GM23338 (cell line): ENCODE measurements at regions not wholly inside any gene's neighbourhood (a gene's known extent, or its start where the extent isn't known, plus 50 kb on each side); places are given as distances from the start of the nearest gene placed in this dataset.

Experiments
- ATAC-seq: fragments of 200-7000 bp; cut with Tn5 transposase; 3 replicates; pipeline ENCODE4 v1.9.1; 2020
- DNase-seq: peaks from one replicate; pipeline ENCODE4 v3.0.0-alpha.2; 2015; ENCODE audit warnings: low spot score
- H2AFZ ChIP-seq: fragments of 200-600 bp; sonication (generic); 2 replicates; pipeline ENCODE4 v1.8.0; 2016; ENCODE audit warnings: antibody characterized with exemption, mild to moderate bottlenecking, moderate library complexity
- H3F3A ChIP-seq: fragments of 200-600 bp; sonication (generic); replicated peaks from 2 replicates; pipeline ENCODE4 v1.8.0; 2017; ENCODE audit warnings: antibody characterized with exemption, mixed run types, low read depth
- H3K27ac ChIP-seq: fragments of 200-600 bp; sonication (generic); 2 replicates; pipeline ENCODE4 v1.6.1; 2016; ENCODE audit warnings: low read depth
- H3K27me3 ChIP-seq: fragments of 200-600 bp; sonication (generic); 2 replicates; pipeline ENCODE4 v1.8.0; 2016; ENCODE audit warnings: mild to moderate bottlenecking, mixed run types, moderate library complexity; ENCODE audit not compliant: insufficient read depth
- H3K36me3 ChIP-seq: fragments of 200-600 bp; sonication (generic); 2 replicates; pipeline ENCODE4 v1.8.0; 2016; ENCODE audit warnings: mild to moderate bottlenecking; ENCODE audit not compliant: insufficient read depth
- H3K4me1 ChIP-seq: fragments of 200-600 bp; sonication (generic); 2 replicates; pipeline ENCODE4 v1.8.0; 2016; ENCODE audit warnings: mild to moderate bottlenecking, moderate library complexity; ENCODE audit not compliant: insufficient read depth
- H3K4me2 ChIP-seq: fragments of 200-600 bp; sonication (generic); 2 replicates; pipeline ENCODE4 v1.7.1; 2017; ENCODE audit warnings: mixed run types
- H3K4me3 ChIP-seq: fragments of 200-600 bp; sonication (generic); 2 replicates; pipeline ENCODE4 v1.6.1; 2016; ENCODE audit warnings: mixed run types
- H3K79me2 ChIP-seq: fragments of 200-600 bp; sonication (generic); replicated peaks from 2 replicates; pipeline ENCODE4 v1.8.0; 2017; ENCODE audit warnings: mild to moderate bottlenecking; ENCODE audit not compliant: insufficient read depth
- H3K9me2 ChIP-seq: fragments of 200-600 bp; sonication (generic); 2 replicates; pipeline ENCODE4 v1.8.0; 2017; ENCODE audit not compliant: insufficient read depth
- H4K20me1 ChIP-seq: fragments of 200-600 bp; sonication (generic); replicated peaks from 2 replicates; pipeline ENCODE4 v1.8.0; 2017; ENCODE audit warnings: mild to moderate bottlenecking; ENCODE audit not compliant: insufficient read depth
- H3K27ac Mint-ChIP-seq: 2 replicates; pipeline ENCODE4 v1.8.0; 2020; ENCODE audit warnings: inconsistent platforms, mild to moderate bottlenecking, moderate library complexity, mixed read lengths
- H3K27me3 Mint-ChIP-seq: 3 replicates; pipeline ENCODE4 v1.8.0; 2022; ENCODE audit warnings: low read depth, mild to moderate bottlenecking, moderate library complexity, mixed read lengths, inconsistent platforms; ENCODE audit not compliant: insufficient read depth, poor library complexity
- H3K36me3 Mint-ChIP-seq: 3 replicates; pipeline ENCODE4 v1.8.0; 2021; ENCODE audit warnings: low read depth, mild to moderate bottlenecking, inconsistent platforms, moderate library complexity, mixed read lengths
- H3K4me1 Mint-ChIP-seq: 3 replicates; pipeline ENCODE4 v1.8.0; 2020; ENCODE audit warnings: mild to moderate bottlenecking, inconsistent platforms, mixed read lengths
- H3K4me3 Mint-ChIP-seq: 3 replicates; pipeline ENCODE4 v1.8.0; 2021; ENCODE audit warnings: moderate library complexity, mild to moderate bottlenecking, inconsistent platforms, mixed read lengths
- H3K9me3 Mint-ChIP-seq: 3 replicates; pipeline ENCODE4 v1.8.0; 2020; ENCODE audit warnings: moderate library complexity, mild to moderate bottlenecking, inconsistent platforms, mixed read lengths
- CREB1 ChIP-seq: fragments of 250-450 bp; sonication (Bioruptor Pico); IDR thresholded peaks from 2 replicates; pipeline ENCODE4 v1.5.0; 2020; ENCODE audit warnings: low read depth, mild to moderate bottlenecking, moderate library complexity
- CTCF ChIP-seq, 2 experiments: fragments of 200-600 bp in 1 of 2; sonication (generic) in 1 of 2; conservative IDR thresholded peaks; 2 replicates each; pipeline versions ENCODE4 v1.5.1 to v1.6.1; 2016 to 2017; ENCODE audit warnings: antibody characterized with exemption in 2 of 2, low read depth in 2 of 2, mild to moderate bottlenecking in 2 of 2, moderate library complexity in 1 of 2
- ETS1 ChIP-seq: IDR thresholded peaks from 2 replicates; pipeline ENCODE4 v1.6.1; 2016; ENCODE audit warnings: antibody characterized with exemption
- JUNB ChIP-seq: IDR thresholded peaks from one replicate; pipeline ENCODE4 v1.6.1; 2016; ENCODE audit warnings: antibody characterized with exemption; ENCODE audit not compliant: unreplicated experiment
- REST ChIP-seq: IDR thresholded peaks from one replicate; pipeline ENCODE4 v1.6.1; 2018; ENCODE audit warnings: antibody characterized with exemption; ENCODE audit not compliant: unreplicated experiment
- STAT1 ChIP-seq: IDR thresholded peaks from one replicate; pipeline ENCODE4 v1.6.1; 2016; ENCODE audit warnings: antibody characterized with exemption; ENCODE audit not compliant: unreplicated experiment
- ZNF331 ChIP-seq: fragments of 250-450 bp; sonication (Bioruptor Pico); IDR thresholded peaks from 2 replicates; pipeline ENCODE4 v1.5.0; 2020; ENCODE audit warnings: low read depth, mild to moderate bottlenecking, moderate library complexity
- ZNF462 ChIP-seq: fragments of 250-450 bp; sonication (Bioruptor Pico); IDR thresholded peaks from 2 replicates; pipeline ENCODE4 v1.5.0; 2020; ENCODE audit warnings: mild to moderate bottlenecking, moderate library complexity

- Histone ChIP-seq H3K4me2 (no peak overlapping the region), H3K9me2 (peaks cover 3% of the 10 kb centered on the region; the same call in 1 of the 2 replicates), H3K79me2 (no peaks in the 10 kb centered on the region), H3K27me3 (no peaks in the 10 kb centered on the region), H3K4me1 (no peaks in the 10 kb centered on the region), H3K4me3 (no peak overlapping the region), H3F3A (no peaks in the 10 kb centered on the region), H3K27ac (no peak overlapping the region), H3K36me3 (no peaks in the 10 kb centered on the region; the same call in 1 of the 2 replicates), H2AFZ (no peak overlapping the region), H4K20me1 (no peaks in the 10 kb centered on the region)
- Mint-ChIP-seq H3K4me3 (no peak overlapping the region), H3K27me3 (peaks cover 4% of the 10 kb centered on the region), H3K27ac (no peak overlapping the region), H3K4me1 (no peaks in the 10 kb centered on the region), H3K9me3 (peaks cover 20% of the 10 kb centered on the region; the same call in 2 of the 3 replicates), H3K36me3 (peaks cover 10% of the 10 kb centered on the region; the same call in 2 of the 3 replicates)
- ATAC-seq: no peak
- no peak for DNase-seq
- TF ChIP-seq JUNB (no peak), ZNF331 (CRISPR knock-in tag) (no peak), REST (no peak), ETS1 (no peak)
These were observed 567.2 kb upstream of the TBL1XR1 start for GRCh38 chr3:177764377-177764912.

GRCh38 chr3:177764933-177765332 is 567.7 kb upstream of the TBL1XR1 start:
- H3F3A ChIP-seq: no peaks in the 10 kb centered on the region
- peaks cover 6% of the 10 kb centered on the region; the same call in 2 of the 3 replicates for H3K36me3 Mint-ChIP-seq
- ATAC-seq (no peak), DNase-seq (no peak)
- peaks cover under 1% of the 10 kb centered on the region; the same call in 1 of the 2 replicates for H3K9me2 ChIP-seq
- H3K27me3 ChIP-seq: no peaks in the 10 kb centered on the region
- no peaks in the 10 kb centered on the region for H4K20me1 ChIP-seq
- H3K27ac ChIP-seq: no peak overlapping the region
- H3K79me2 ChIP-seq: no peaks in the 10 kb centered on the region
- no peak overlapping the region for H3K4me2 ChIP-seq
- peaks cover 20% of the 10 kb centered on the region; the same call in 2 of the 3 replicates for H3K9me3 Mint-ChIP-seq
- no peak overlapping the region for H3K4me3 Mint-ChIP-seq
- H3K27me3 Mint-ChIP-seq: peaks cover 4% of the 10 kb centered on the region
- no peaks in the 10 kb centered on the region for H3K4me1 Mint-ChIP-seq
- no peaks in the 10 kb centered on the region; the same call in 1 of the 2 replicates for H3K36me3 ChIP-seq
- no peak overlapping the region for H3K4me3 ChIP-seq
- H3K4me1 ChIP-seq: no peaks in the 10 kb centered on the region
- H3K27ac Mint-ChIP-seq: no peak overlapping the region
- no peak overlapping the region for H2AFZ ChIP-seq
- no peak for TF ChIP-seq STAT1
- TF ChIP-seq CTCF (conservative IDR thresholded peaks at IDR 0.05; ENCODE audit: low read depth in 2 of 2): no peak
- TF ChIP-seq JUNB: no peak
- no peak for TF ChIP-seq CREB1
- TF ChIP-seq ZNF462 (CRISPR knock-in tag): no peak
